GM23248 (cell line): ENCODE measurements at regions not wholly inside any gene's neighbourhood (a gene's known extent, or its start where the extent isn't known, plus 50 kb on each side); places are given as distances from the start of the nearest gene placed in this dataset.

ENCODE experiments used
- EZH2 ChIP-seq: fragments of 200-600 bp; sonication (generic); IDR thresholded peaks from 2 replicates; pipeline ENCODE4 v1.6.1; 2018; ENCODE audit warnings: antibody characterized with exemption, mild to moderate bottlenecking; ENCODE audit not compliant: insufficient read depth, poor library complexity, severe bottlenecking
- EZH2phosphoT487 ChIP-seq: fragments of 200-600 bp; sonication (generic); IDR thresholded peaks from 2 replicates; pipeline ENCODE4 v1.6.1; 2018; ENCODE audit warnings: antibody characterized with exemption, moderate library complexity, mild to moderate bottlenecking, low read depth; ENCODE audit not compliant: insufficient read depth

DNA sequence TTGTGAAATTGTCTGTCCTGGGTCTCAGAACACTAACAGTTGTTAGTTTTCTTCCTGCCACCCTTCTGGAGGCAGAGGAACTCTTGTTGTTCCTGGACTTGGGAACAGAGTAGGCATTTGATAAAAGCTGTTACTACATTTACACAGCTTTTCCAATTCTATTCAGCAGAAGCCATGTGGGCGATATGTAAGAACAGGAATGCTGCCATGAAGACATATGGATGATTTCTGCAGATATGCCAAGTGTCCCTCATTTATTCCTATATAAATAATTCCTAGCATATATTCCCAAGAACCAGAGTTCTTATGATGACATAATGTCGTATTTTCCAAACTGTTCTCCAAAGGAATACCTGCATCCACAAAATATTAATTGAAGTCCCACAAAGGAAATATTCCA lies 135.9 kb upstream of the DAB2 start:
- TF ChIP-seq EZH2: no peak
- TF ChIP-seq EZH2phosphoT487: no peak
